Thoracic aorta (tissue), 2 donors: ENCODE measurements at regions not wholly inside any gene's neighbourhood (a gene's known extent, or its start where the extent isn't known, plus 50 kb on each side); places are given as distances from the start of the nearest gene placed in this dataset.

Source experiments
- ATAC-seq: fragments of 150-250 bp; one replicate; pipeline ENCODE4 v1.8.0; 2017; ENCODE audit warnings: low read depth; ENCODE audit not compliant: insufficient number of reproducible peaks, low FRiP score
- DNase-seq: peaks from one replicate; pipeline ENCODE4 v3.0.0-alpha.2; 2020; ENCODE audit warnings: low spot score
- H3K27ac ChIP-seq, 2 donors: fragments of 200-600 bp; sonication (generic); 1 replicate in 1 of 2; 2 replicates in 1 of 2; pipeline ENCODE4 v1.5.1; 2016; ENCODE audit warnings: mild to moderate bottlenecking in 2 of 2, moderate library complexity in 2 of 2
- H3K27me3 ChIP-seq: fragments of 200-600 bp; sonication (generic); replicated peaks from 2 replicates; pipeline ENCODE4 v1.6.0; 2016; ENCODE audit warnings: mild to moderate bottlenecking; ENCODE audit not compliant: insufficient read depth
- H3K36me3 ChIP-seq: fragments of 200-600 bp; sonication (generic); one replicate; pipeline ENCODE4 v1.5.1; 2016
- H3K4me1 ChIP-seq, 2 donors: fragments of 200-600 bp; sonication (generic); 1 replicate in 1 of 2; 2 replicates in 1 of 2; pipeline versions ENCODE4 v1.5.1 to v1.6.0; 2016; ENCODE audit warnings: low read depth in 2 of 2, mild to moderate bottlenecking in 1 of 2; ENCODE audit not compliant: control insufficient read depth in 1 of 2
- H3K4me3 ChIP-seq: fragments of 200-600 bp; sonication (generic); 2 replicates; pipeline ENCODE4 v1.5.1; 2016; ENCODE audit warnings: mild to moderate bottlenecking
- H3K9me3 ChIP-seq: fragments of 200-600 bp; sonication (generic); 2 replicates; pipeline ENCODE4 v1.5.1; 2016
- CTCF ChIP-seq: fragments of 200-600 bp; sonication (generic); IDR thresholded peaks from one replicate; pipeline ENCODE4 v1.5.1; 2019; ENCODE audit warnings: antibody characterized with exemption

GRCh38 chr18:68445668-68446426 lies 269.1 kb downstream of the TMX3 start:
- Histone ChIP-seq H3K4me1 (no peaks in the 10 kb centered on the region), H3K27me3 (no peaks in the 10 kb centered on the region), H3K4me3 (no peak overlapping the region), H3K9me3 (no peaks in the 10 kb centered on the region), H3K36me3 (no peaks in the 10 kb centered on the region), H3K27ac (no peak overlapping the region)
- ATAC-seq, result no peak
- DNase-seq, result no peak
- no peak for TF ChIP-seq CTCF

GRCh38 chr18:68445136-68445535 lies 269.8 kb downstream of the TMX3 start:
- no peak overlapping the region for H3K27ac ChIP-seq
- no peak overlapping the region for H3K4me3 ChIP-seq
- DNase-seq (no peak), ATAC-seq (no peak)
- no peaks in the 10 kb centered on the region for H3K4me1 ChIP-seq
- H3K9me3 ChIP-seq, result no peaks in the 10 kb centered on the region
- H3K27me3 ChIP-seq, result no peaks in the 10 kb centered on the region
- H3K36me3 ChIP-seq, result no peaks in the 10 kb centered on the region
- no peak for TF ChIP-seq CTCF

- Histone ChIP-seq H3K27ac (no peak overlapping the region), H3K9me3 (no peaks in the 10 kb centered on the region)
These were observed 273.7 kb downstream of the TMX3 start for GRCh38 chr18:68441241-68441640.

GRCh38 chr18:68440433-68440832 lies 274.5 kb downstream of the TMX3 start:
- TF ChIP-seq CTCF, result no peak

More at GRCh38 chr18:68441241-68441640, 273.7 kb downstream of the TMX3 start:
- Histone ChIP-seq H3K4me1 (no peaks in the 10 kb centered on the region), H3K27me3 (no peaks in the 10 kb centered on the region), H3K36me3 (no peaks in the 10 kb centered on the region), H3K4me3 (no peak overlapping the region)
- TF ChIP-seq CTCF, result no peak
- DNase-seq (no peak), ATAC-seq (no peak)

GRCh38 chr18:68439642-68440041 lies 275.3 kb downstream of the TMX3 start:
- ATAC-seq (no peak), DNase-seq (no peak)
- Histone ChIP-seq H3K4me3 (no peak overlapping the region), H3K27me3 (no peaks in the 10 kb centered on the region), H3K27ac (no peak overlapping the region), H3K4me1 (no peaks in the 10 kb centered on the region), H3K9me3 (no peaks in the 10 kb centered on the region), H3K36me3 (no peaks in the 10 kb centered on the region)
- TF ChIP-seq CTCF, result no peak

More at GRCh38 chr18:68440433-68440832, 274.5 kb downstream of the TMX3 start:
- H3K4me1 ChIP-seq, result no peaks in the 10 kb centered on the region
- DNase-seq (no peak), ATAC-seq (no peak)
- H3K36me3 ChIP-seq, result no peaks in the 10 kb centered on the region
- no peaks in the 10 kb centered on the region for H3K9me3 ChIP-seq
- no peak overlapping the region for H3K4me3 ChIP-seq
- no peak overlapping the region for H3K27ac ChIP-seq
- H3K27me3 ChIP-seq, result no peaks in the 10 kb centered on the region
